ENCODE measurements at regions not wholly inside any gene's neighbourhood (a gene's known extent, or its start where the extent isn't known, plus 50 kb on each side); places are given as distances from the start of the nearest gene placed in this dataset.
A peak's percentile ranks its signal among the peaks of the same experiment; 100 is the strongest.
"Not testable (repeated sequence)": the region's sequence is repeated elsewhere in the genome, so short reads cannot be mapped to it uniquely, and the experiment has no call there.

DNA sequence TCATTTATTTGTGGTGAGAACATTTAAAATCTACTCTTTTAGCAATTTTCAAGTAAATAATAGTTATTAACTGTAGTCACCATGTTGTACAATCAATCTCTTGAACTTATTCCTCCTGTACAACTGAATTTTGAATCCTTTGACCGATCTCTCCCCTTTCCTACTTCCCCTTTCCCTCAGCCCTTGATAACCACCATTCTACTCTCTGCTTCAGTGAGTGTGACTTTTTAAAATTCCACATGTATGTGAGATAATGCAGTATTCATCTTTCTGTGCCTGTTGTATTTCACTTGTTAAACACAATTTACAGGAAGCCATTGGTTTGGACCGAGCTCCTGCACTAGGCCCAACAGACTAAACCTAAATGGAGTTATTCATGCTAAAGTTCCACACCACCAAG is 458.9 kb upstream of the PDE3A start:
- no peak for DNase-seq (ENCODE audit: low read depth)

GRCh38 chr12:19910681-19911080 is 457.7 kb upstream of the PDE3A start:
- no peak for DNase-seq (ENCODE audit: low read depth)

DNA sequence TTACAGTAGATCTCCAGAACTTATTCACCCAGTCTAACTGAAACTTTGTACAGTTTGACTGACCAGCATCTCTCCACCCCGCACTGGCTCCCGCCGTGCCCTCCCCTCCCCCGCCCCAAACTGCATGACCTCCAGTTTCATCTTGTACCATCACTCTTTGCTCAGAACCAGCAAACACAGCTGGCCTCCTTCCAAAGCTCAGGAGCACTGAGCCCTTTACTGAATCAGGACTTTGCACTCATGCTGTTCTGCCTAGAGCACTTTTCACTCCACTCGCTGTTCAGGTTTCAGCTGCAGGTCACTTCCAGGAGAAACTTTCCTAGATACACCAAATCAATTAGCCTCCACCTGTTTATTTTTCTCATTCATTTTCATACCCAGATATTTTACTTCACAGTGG is 455.3 kb upstream of the PDE3A start:
- DNase-seq (ENCODE audit: low read depth) = peak; percentile 80

GRCh38 chr12:19915392-19916195 is 452.7 kb upstream of the PDE3A start:
- peak; percentile 77 for DNase-seq (ENCODE audit: low read depth)

GRCh38 chr12:19916196-19916753 is 452.1 kb upstream of the PDE3A start:
- DNase-seq (ENCODE audit: low read depth) = no peak

- DNase-seq (ENCODE audit: low read depth) = no peak
Measured at GRCh38 chr12:19916974-19917373, 451.4 kb upstream of the PDE3A start.

- not testable (repeated sequence) for DNase-seq (ENCODE audit: low read depth)
Measured at GRCh38 chr12:19921716-19922115, 446.6 kb upstream of the PDE3A start.

- DNase-seq (ENCODE audit: low read depth) = peak; percentile 36
Measured at GRCh38 chr12:19922717-19923116, 445.6 kb upstream of the PDE3A start.

GRCh38 chr12:19924360-19924759 is 444.0 kb upstream of the PDE3A start:
- DNase-seq (ENCODE audit: low read depth) = no peak

DNA sequence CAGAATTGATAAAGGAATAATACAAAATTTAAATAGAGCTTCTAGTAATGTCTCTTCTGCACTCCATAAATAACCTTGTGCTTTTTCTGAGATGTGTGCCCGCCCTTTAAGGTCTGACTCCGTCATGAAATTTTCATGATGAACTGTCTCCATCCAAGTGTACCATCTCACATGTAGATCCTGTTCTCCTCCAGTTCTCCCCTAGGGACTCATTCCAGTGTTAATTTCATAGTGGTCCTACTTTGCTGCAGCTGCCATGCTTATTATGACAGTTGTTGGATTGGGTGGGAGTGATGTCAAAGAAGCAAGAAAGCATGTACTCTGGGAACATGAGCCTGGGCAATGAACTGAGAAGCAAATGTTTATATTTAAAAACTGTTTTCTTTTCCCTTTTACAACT is 442.5 kb upstream of the PDE3A start:
- no peak for DNase-seq (ENCODE audit: low read depth)

DNA sequence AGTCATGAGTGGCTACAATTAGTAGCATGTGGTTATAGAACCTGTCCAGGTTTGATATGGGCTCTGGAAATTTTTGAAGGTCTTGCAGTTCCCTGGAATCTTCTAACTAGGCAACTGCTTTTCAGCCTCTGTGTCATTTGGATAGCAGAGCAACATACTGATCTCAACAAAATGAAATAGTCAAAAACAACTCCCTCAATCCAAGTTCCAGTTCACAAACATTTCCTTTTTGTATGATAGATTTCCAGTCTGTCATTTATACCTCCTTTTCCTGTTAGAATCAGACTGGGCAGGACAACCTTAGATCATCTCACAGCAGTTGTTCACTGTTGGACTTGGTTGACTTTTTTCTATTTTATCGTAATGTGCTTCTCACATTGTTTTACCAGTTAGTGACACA is 442.1 kb upstream of the PDE3A start:
- no peak for DNase-seq (ENCODE audit: low read depth)

DNA sequence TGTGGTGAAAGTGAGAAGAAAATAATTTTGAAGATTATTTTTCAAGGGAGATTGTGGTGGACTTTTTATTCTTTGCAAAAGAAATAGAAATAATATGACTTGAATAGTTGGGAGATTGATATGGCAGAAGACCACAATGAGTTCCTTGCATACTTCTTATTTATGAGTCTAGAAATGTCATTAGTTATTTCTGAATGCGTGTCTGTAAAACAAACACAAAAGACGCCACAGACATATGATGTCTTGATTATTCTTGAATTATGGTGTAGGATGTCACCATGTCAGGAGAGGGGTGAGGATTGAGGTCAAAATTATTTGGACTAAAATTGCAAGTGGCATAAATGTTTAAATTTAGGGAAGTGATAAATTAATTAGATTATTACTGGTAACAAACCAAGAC is 440.7 kb upstream of the PDE3A start:
- no peak for DNase-seq (ENCODE audit: low read depth)

- no peak for DNase-seq (ENCODE audit: low read depth)
Measured at GRCh38 chr12:19932413-19932812, 435.9 kb upstream of the PDE3A start.

DNA sequence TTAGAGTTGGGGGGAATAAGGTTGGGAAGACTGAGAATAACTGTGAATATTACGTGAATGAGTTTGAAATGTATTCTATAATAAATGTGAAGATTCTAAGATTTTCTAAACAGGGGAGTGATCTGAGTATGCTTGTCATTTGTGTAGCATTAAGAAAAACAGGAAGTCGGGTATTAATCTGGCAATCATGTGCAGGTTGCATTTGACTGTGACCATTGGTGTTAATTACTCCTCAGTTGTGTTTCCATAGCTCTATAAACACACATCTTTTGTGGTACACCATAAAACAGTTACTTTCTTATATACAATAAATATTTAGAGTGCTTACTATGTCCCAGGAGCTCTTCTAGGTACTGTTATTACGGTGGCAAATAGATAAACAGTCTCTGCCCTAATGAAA is 434.4 kb upstream of the PDE3A start:
- DNase-seq (ENCODE audit: low read depth) = no peak

- DNase-seq (ENCODE audit: low read depth) = no peak
Measured at GRCh38 chr12:19937161-19937560, 431.2 kb upstream of the PDE3A start.

DNA sequence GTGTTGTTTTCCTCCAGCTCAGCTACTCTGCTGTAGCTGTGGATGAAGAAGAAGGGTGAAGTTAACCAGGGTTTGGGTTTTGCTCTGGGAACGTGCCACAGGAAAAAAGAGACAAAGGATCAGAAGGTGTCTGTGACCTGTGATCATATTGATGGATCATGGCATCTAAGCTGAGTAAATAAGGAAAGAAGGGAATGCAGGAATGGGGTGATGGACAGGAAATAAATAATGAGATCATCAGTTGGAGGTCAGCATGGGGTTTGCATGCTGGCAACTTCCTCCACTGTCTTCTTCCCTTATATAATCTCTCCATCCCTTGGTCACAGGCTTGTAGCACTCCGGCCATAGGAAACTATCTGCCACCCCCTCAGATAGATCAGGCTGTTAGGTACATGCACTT is 430.3 kb upstream of the PDE3A start:
- DNase-seq (ENCODE audit: low read depth) = no peak

DNA sequence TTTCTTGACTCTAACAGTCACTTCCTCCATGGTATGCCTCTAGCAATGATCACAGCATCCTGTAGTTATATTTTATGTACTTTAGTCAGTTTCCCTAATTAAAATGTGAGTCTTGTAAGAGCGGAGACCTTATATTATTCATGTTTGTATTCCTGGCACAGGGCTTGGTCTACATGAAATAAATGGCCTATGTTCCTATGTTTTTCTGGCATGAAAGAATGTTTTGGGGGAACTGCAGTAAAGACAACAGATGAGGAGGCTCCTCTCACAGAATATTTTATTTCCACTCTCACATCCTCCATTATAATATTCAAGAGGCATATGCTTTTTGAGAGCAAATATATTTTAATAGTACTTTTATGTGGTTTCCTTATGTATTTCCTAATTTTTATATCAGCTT is 429.8 kb upstream of the PDE3A start:
- DNase-seq (ENCODE audit: low read depth) = no peak

GRCh38 chr12:19940267-19940666 is 428.1 kb upstream of the PDE3A start:
- no peak for DNase-seq (ENCODE audit: low read depth)

DNA sequence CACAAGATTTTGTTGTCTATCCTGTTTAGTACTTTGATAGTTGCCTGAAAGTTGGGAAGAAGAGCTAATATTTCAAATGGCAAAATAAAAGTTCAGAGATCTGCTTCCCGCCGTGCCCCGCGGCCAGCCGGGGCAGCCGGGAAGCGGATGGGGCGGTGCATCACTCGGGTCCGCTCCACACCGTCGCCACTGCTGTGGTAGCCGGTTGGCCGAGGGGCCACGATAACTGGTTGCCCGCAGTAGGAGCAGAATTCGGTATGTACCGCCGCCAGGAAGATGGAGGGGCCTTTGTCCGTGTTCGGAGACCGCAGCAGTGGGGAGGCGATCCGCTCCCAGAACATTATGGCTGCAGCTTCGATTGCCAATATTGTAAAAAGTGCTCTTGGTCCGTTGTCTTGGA is 427.2 kb upstream of the PDE3A start:
- DNase-seq (ENCODE audit: low read depth) = no peak

DNA sequence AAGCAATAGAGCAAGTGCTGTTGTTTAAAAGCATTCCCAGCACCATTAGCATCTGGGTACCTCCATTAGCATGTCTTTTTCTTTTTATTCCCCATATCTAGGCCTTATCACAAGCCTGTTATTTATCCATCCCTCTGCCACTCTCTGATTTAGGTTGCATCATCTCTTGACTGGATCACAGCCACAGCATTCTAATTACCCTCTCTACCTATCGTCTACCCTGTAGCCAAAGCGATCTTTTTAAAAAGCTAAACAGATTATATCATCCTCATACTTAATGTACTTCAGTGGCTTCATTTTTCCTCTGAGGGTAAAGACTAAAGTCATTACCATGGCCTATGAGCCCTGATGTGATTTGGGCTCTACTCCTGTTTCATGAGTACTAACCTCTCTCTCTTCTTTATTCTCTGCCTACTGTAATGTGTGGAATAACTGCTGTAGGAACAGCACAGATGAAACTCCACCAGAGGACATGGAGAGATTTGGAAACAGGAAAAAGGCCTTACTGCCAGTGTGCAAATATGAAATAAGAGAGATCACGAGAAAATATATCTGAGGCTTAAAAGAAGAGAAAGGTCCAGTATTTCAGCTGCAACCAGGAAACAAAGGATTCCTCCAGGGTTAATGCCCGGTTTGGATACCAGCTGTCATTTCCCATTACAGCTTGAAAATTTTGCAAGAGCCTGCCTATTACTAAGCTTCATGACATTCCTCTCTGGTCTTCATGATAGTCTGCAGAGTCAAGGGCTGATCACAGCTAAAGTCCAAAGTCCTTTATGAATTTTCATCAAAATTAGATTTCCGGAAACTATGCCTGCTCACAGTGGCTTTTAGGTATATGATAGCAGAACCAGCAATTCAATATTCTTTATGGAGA is 422.5 kb upstream of the PDE3A start:
- DNase-seq (ENCODE audit: low read depth) = peak; percentile 24

GRCh38 chr12:19946550-19946949 is 421.8 kb upstream of the PDE3A start:
- peak; percentile 67 for DNase-seq (ENCODE audit: low read depth)

DNA sequence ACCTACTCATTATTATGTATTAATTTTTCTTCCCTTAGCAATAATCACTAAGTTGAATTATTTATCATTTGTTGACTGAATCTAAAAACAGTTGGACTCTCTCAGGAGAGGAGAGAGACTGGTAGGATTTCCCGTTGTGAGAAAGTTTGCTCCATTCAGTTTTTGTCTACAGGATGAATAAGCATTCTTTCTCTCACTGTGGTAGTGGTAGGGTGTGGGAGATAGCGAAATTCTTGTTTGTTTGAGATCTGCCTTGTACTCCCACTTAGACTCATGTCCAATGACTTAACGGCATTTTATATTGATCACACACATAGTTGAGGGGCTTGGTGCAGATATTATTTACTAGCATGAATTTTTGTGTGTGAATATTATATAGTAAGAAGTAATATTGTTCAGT is 421.0 kb upstream of the PDE3A start:
- no peak for DNase-seq (ENCODE audit: low read depth)

DNA sequence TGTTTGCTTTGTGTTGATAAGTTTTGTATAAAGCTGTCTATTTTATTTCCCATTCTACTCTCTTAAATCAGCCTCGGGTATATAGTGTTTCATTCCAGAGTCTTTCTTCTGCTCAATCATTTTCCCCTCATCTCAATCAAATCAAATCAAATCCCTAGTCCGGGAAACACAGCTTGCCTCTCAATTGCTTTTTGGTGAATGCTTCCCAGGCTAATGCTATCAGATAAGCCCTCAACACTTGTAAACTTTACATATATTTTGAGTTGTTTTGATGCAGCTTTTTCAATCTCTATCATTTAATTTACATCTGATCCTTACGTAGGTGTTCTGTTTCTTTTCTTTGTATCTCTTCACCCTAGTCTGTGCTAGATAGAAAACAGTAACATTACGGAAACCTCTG is 416.7 kb upstream of the PDE3A start:
- no peak for DNase-seq (ENCODE audit: low read depth)
